Stimulated activated naive B cell treated with anti-CD40 and anti-IgM and Interleukin-4, amounts not matched to agents 10 μg/mL and 1 μg/mL and 100 μg/mL, for 72 hours (primary cell): ENCODE measurements at regions not wholly inside any gene's neighbourhood (a gene's known extent, or its start where the extent isn't known, plus 50 kb on each side); places are given as distances from the start of the nearest gene placed in this dataset.
"Not testable (repeated sequence)": the region's sequence is repeated elsewhere in the genome, so short reads cannot be mapped to it uniquely, and the experiment has no call there.

Experiments
- ATAC-seq, 2 donors: fragments of 150-1000 bp; cut with Tn5 transposase; replicated peaks; 2 replicates each; pipeline ENCODE4 v1.10.0; 2021; ENCODE audit warnings: moderate library complexity in 1 of 2
- DNase-seq: peaks from one replicate; pipeline ENCODE4 v3.0.0; 2021
- H3K27ac Mint-ChIP-seq: one replicate; pipeline ENCODE4 v1.8.0; 2022; ENCODE audit warnings: mild to moderate bottlenecking, mixed read lengths
- H3K27me3 Mint-ChIP-seq, 2 donors: one replicate each; pipeline ENCODE4 v1.8.0; 2022; ENCODE audit warnings: mixed read lengths in 2 of 2
- H3K36me3 Mint-ChIP-seq, 2 donors: one replicate each; pipeline ENCODE4 v1.8.0; 2022; ENCODE audit warnings: mixed read lengths in 2 of 2, mild to moderate bottlenecking in 1 of 2
- H3K4me1 Mint-ChIP-seq, 2 donors: one replicate each; pipeline ENCODE4 v1.8.0; 2022; ENCODE audit warnings: mixed read lengths in 2 of 2, mild to moderate bottlenecking in 1 of 2
- H3K4me3 Mint-ChIP-seq, 2 donors: one replicate each; pipeline ENCODE4 v1.8.0; 2022; ENCODE audit warnings: mild to moderate bottlenecking in 2 of 2, mixed read lengths in 2 of 2, moderate library complexity in 1 of 2
- H3K9me3 Mint-ChIP-seq, 2 donors: one replicate each; pipeline ENCODE4 v1.8.0; 2022; ENCODE audit warnings: mixed read lengths in 2 of 2, mild to moderate bottlenecking in 1 of 2

GRCh38 chr7:65081669-65082055, 75.2 kb upstream of the ERV3-1 start:
- not testable (repeated sequence) for H3K27ac Mint-ChIP-seq, H3K4me1 Mint-ChIP-seq, DNase-seq, H3K27me3 Mint-ChIP-seq, H3K9me3 Mint-ChIP-seq, ATAC-seq
- peak overlapping the region; percentile 92 to 96 for H3K4me3 Mint-ChIP-seq
- H3K36me3 Mint-ChIP-seq = peaks cover 5 to 12% of the 10 kb centered on the region in 2 donors

GRCh38 chr7:65080799-65081668, 74.5 kb upstream of the ERV3-1 start:
- DNase-seq = peak; percentile 95
- H3K4me1 Mint-ChIP-seq, H3K27me3 Mint-ChIP-seq, H3K9me3 Mint-ChIP-seq: not testable (repeated sequence)
- Mint-ChIP-seq H3K27ac (peak overlapping the region; percentile 94), H3K4me3 (peak overlapping the region; percentile 92 to 96), H3K36me3 (peaks cover 5 to 11% of the 10 kb centered on the region in 2 donors)
- ATAC-seq = peak; percentile 98 to 99

DNA sequence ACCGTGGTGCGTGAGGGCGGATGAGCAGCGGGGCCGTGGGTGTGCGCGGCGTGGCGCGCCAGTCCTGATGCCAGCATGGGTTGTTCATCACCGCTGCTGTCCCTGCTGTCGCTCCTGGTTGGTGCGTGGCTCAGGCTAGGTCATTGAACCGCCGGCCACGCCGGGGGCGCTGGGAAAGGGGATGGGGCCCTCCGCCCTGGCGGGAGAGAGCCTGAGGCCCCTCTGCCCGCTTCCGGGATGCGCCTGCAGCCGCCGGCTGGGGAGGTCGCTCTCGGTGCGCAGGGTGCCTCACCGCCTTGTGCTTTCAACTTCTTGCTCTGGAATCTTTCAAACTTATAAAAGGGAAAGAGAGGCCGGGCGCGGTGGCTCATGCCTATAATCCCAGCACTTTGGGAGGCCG, 68.5 kb upstream of the ERV3-1 start:
- not testable (repeated sequence) for H3K4me3 Mint-ChIP-seq

DNA sequence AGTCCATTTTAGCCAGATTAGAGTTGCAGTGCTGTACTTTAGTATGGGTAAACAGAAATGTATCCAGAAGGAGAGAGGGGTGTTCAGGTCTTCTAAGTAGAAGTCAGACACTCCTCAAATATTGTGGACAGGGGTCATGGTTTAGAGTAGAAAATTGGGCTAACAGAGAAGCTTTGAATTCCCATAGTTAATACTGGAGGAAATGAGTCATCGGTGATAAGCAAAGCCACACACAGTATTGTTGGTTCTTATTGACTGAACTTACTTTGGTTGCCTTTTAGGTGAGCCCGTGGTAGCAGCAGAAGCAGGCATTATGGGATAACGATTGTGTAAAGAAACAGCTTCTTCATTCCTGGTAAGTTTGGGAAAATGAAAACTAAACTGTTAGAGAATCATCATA, 66.7 kb upstream of the ERV3-1 start:
- ATAC-seq, H3K27ac Mint-ChIP-seq, DNase-seq, H3K9me3 Mint-ChIP-seq, H3K4me3 Mint-ChIP-seq, H3K27me3 Mint-ChIP-seq, H3K4me1 Mint-ChIP-seq: not testable (repeated sequence)
- H3K36me3 Mint-ChIP-seq = peaks cover 8 to 16% of the 10 kb centered on the region in 2 donors

More for the DNA sequence above, 68.5 kb upstream of the ERV3-1 start:
- H3K27ac Mint-ChIP-seq, DNase-seq, H3K4me1 Mint-ChIP-seq, ATAC-seq, H3K27me3 Mint-ChIP-seq, H3K9me3 Mint-ChIP-seq: not testable (repeated sequence)
- H3K36me3 Mint-ChIP-seq = peaks cover 8 to 12% of the 10 kb centered on the region in 2 donors

DNA sequence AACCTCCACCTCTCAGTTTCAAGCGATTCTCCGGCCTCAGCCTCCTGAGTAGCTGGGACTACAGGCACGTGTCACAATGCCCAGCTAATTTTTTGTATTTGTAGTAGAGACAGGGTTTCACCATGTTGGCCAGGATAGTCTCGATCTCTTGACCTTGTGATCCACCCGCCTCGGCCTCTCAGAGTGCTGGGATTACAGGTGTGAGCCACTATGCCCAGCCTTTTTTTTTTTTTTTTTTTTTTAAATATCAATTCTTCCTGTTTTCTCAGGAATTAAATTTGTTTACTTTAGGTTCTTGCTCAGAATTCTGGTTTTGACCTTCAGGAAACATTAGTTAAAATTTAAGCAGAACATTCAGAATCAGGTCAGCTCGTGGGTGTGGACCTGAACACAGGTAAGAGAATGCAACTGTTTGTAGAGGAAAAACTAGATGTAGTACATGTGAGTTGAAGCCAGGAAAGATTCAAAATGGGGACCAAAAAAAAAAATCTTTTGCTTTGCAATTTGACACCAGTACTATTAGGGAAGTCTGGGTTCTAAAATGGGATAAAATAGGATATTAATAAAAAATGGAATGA, 65.5 kb upstream of the ERV3-1 start:
- not testable (repeated sequence) for H3K4me1 Mint-ChIP-seq, H3K4me3 Mint-ChIP-seq, H3K27me3 Mint-ChIP-seq, ATAC-seq, H3K9me3 Mint-ChIP-seq, H3K36me3 Mint-ChIP-seq, DNase-seq, H3K27ac Mint-ChIP-seq

GRCh38 chr7:65069476-65069875, 63.0 kb upstream of the ERV3-1 start:
- not testable (repeated sequence) for H3K9me3 Mint-ChIP-seq, H3K27me3 Mint-ChIP-seq, H3K27ac Mint-ChIP-seq, H3K4me3 Mint-ChIP-seq, ATAC-seq, DNase-seq, H3K4me1 Mint-ChIP-seq
- H3K36me3 Mint-ChIP-seq = peaks cover 8 to 12% of the 10 kb centered on the region in 2 donors

DNA sequence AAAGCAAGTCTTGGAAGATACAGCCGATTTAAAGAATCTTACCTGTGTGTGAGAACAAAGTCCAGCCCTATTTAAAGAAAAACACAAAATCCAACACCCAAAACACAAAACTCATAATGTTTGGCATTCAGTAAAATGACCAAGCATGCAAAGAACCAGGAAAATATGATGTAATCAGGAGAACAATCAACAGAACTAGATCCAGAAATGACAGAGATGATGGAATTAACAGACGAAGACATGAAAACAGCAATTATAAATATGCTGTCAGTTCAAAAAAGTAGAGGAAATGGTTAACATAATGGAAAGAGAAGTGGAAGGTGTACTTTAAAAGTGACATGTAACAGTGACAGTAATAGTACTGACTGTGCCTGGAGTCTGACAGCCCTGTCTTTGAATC, 56.1 kb upstream of the ERV3-1 start:
- H3K27me3 Mint-ChIP-seq, DNase-seq, H3K9me3 Mint-ChIP-seq, H3K4me1 Mint-ChIP-seq, H3K4me3 Mint-ChIP-seq, ATAC-seq: not testable (repeated sequence)
- Mint-ChIP-seq H3K36me3 (peaks cover 5 to 21% of the 10 kb centered on the region in 2 donors), H3K27ac (peak overlapping the region; percentile 56)

- peaks cover 10 to 14% of the 10 kb centered on the region in 2 donors for H3K4me1 Mint-ChIP-seq
- H3K9me3 Mint-ChIP-seq, DNase-seq, H3K4me3 Mint-ChIP-seq, H3K27ac Mint-ChIP-seq, H3K27me3 Mint-ChIP-seq, ATAC-seq: not testable (repeated sequence)
- peaks cover 14 to 35% of the 10 kb centered on the region in 2 donors for H3K36me3 Mint-ChIP-seq
These were observed 52.8 kb upstream of the ERV3-1 start for GRCh38 chr7:65059247-65059646.
